ENCODE measurements at regions not wholly inside any gene's neighbourhood (a gene's known extent, or its start where the extent isn't known, plus 50 kb on each side); places are given as distances from the start of the nearest gene placed in this dataset.

DNA sequence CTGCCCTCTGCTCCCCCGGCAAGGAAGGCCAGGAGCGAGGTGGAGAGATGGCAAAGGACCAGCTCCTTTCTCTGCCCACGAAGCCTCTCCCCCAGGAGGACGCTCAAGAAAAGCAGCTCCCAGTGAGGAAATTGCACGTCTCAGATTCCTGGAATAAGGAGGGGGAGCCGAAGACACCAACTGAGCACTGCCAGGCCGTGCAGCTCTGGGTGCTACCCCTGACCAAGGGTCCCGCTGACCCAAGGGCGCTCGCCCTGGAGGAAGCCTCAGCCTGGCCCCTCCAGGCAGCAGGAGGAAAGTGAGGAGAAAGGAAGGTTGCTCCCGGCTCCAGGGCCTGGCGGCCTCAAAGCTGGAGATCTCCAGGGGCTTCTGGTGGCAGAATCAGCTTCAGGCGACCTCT lies 174.1 kb upstream of the SFSWAP start:
- no peak for DNase-seq (ENCODE audit: low read depth in 1 of 2, low spot score in 1 of 2)
- TF ChIP-seq GABPA (IDR thresholded peaks at IDR 0.05; ENCODE audit: low read depth) = no peak
- TF ChIP-seq SPI1 (IDR thresholded peaks at IDR 0.05; ENCODE audit: borderline replicate concordance, low read depth) = no peak
- TF ChIP-seq, protein P1, sequence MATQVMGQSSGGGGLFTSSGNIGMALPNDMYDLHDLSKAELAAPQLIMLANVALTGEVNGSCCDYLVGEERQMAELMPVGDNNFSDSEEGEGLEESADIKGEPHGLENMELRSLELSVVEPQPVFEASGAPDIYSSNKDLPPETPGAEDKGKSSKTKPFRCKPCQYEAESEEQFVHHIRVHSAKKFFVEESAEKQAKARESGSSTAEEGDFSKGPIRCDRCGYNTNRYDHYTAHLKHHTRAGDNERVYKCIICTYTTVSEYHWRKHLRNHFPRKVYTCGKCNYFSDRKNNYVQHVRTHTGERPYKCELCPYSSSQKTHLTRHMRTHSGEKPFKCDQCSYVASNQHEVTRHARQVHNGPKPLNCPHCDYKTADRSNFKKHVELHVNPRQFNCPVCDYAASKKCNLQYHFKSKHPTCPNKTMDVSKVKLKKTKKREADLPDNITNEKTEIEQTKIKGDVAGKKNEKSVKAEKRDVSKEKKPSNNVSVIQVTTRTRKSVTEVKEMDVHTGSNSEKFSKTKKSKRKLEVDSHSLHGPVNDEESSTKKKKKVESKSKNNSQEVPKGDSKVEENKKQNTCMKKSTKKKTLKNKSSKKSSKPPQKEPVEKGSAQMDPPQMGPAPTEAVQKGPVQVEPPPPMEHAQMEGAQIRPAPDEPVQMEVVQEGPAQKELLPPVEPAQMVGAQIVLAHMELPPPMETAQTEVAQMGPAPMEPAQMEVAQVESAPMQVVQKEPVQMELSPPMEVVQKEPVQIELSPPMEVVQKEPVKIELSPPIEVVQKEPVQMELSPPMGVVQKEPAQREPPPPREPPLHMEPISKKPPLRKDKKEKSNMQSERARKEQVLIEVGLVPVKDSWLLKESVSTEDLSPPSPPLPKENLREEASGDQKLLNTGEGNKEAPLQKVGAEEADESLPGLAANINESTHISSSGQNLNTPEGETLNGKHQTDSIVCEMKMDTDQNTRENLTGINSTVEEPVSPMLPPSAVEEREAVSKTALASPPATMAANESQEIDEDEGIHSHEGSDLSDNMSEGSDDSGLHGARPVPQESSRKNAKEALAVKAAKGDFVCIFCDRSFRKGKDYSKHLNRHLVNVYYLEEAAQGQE (IDR thresholded peaks at IDR 0.05; ENCODE audit: insufficient replicate concordance, low read depth) = no peak
- TF ChIP-seq, protein P2, sequence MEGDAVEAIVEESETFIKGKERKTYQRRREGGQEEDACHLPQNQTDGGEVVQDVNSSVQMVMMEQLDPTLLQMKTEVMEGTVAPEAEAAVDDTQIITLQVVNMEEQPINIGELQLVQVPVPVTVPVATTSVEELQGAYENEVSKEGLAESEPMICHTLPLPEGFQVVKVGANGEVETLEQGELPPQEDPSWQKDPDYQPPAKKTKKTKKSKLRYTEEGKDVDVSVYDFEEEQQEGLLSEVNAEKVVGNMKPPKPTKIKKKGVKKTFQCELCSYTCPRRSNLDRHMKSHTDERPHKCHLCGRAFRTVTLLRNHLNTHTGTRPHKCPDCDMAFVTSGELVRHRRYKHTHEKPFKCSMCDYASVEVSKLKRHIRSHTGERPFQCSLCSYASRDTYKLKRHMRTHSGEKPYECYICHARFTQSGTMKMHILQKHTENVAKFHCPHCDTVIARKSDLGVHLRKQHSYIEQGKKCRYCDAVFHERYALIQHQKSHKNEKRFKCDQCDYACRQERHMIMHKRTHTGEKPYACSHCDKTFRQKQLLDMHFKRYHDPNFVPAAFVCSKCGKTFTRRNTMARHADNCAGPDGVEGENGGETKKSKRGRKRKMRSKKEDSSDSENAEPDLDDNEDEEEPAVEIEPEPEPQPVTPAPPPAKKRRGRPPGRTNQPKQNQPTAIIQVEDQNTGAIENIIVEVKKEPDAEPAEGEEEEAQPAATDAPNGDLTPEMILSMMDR (IDR thresholded peaks at IDR 0.05; ENCODE audit: insufficient read depth, low read length) = no peak
- no peak for TF ChIP-seq POLR2AphosphoS5 (IDR thresholded peaks at IDR 0.05; ENCODE audit: low read depth)

DNA sequence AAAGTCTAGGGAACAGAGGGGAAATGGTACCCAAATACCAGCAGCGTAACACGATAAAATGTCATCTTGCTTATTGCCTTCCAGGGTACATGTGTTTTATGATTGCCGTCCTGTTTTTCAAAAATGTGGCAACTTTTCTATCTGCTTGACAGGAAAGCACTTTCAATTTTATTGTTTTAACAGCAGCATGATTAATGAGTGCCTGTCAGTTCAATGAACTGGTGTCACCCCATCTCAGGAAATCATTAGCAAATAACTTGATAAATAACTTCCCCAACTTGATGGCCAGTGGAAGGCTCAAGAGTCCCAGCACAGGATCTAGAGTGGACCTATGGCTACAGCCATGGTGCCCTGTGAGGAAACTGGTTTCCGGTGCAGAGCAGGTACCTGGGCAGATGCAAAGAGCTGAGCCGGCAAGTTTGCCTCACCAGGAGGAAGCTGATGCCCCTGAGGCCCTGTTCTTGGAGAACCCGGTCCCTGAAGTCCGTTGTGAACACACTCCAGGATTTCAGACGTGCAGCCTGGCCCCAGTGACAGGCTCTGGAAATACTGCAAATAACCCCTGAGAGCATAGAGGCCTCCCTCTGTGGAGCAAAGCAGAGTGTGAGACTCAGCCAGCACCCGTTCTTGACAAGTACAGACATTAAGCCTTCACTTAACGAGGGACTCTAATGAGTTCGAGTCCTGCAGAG lies 173.5 kb upstream of the SFSWAP start:
- no peak for DNase-seq (ENCODE audit: low read depth in 1 of 2, low spot score in 1 of 2)
- Histone ChIP-seq H3K4me3 (replicated peaks; ENCODE audit: insufficient read depth, low read length) (no peak overlapping the region), H3K27me3 (ENCODE audit: insufficient read depth, poor library complexity, severe bottlenecking) (no peaks in the 10 kb centered on the region), H3K27ac (replicated peaks) (no peak overlapping the region)
- TF ChIP-seq SPI1 (IDR thresholded peaks at IDR 0.05; ENCODE audit: borderline replicate concordance, low read depth) = no peak
- TF ChIP-seq, protein P2 (IDR thresholded peaks at IDR 0.05; ENCODE audit: insufficient read depth, low read length) = no peak
- TF ChIP-seq, protein P1 (IDR thresholded peaks at IDR 0.05; ENCODE audit: insufficient replicate concordance, low read depth) = no peak
- no peak for TF ChIP-seq GABPA (IDR thresholded peaks at IDR 0.05; ENCODE audit: low read depth)
- TF ChIP-seq POLR2AphosphoS5 (IDR thresholded peaks at IDR 0.05; ENCODE audit: low read depth) = no peak

More for the DNA sequence above, 174.1 kb upstream of the SFSWAP start:
- H3K27me3 ChIP-seq (ENCODE audit: insufficient read depth, poor library complexity, severe bottlenecking) = no peaks in the 10 kb centered on the region
- no peak overlapping the region for H3K4me3 ChIP-seq (replicated peaks; ENCODE audit: insufficient read depth, low read length)
- H3K27ac ChIP-seq (replicated peaks) = no peak overlapping the region

DNA sequence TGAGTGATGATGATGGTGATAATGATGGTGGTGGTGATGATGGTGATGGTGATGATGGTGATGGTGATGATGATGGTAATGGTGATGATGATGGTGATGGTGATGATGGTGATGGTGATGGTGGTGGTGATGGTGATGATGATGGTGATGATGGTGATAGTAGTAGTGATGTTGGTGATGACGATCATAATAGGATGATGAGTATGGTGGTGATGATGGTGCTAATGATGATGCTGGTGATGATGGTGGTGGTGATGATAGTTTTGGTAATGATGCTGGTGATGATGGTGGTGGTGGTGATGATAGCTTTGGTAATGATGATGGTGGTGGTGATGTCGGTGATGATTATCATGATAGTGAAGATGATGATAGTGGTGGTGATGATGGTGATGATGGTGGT lies 171.5 kb upstream of the SFSWAP start:
- H3K4me3 ChIP-seq (replicated peaks; ENCODE audit: insufficient read depth, low read length) = no peak overlapping the region
- TF ChIP-seq, protein P1 (IDR thresholded peaks at IDR 0.05; ENCODE audit: insufficient replicate concordance, low read depth) = no peak
- TF ChIP-seq GABPA (IDR thresholded peaks at IDR 0.05; ENCODE audit: low read depth) = no peak
- TF ChIP-seq, protein P2 (IDR thresholded peaks at IDR 0.05; ENCODE audit: insufficient read depth, low read length) = no peak
- TF ChIP-seq SPI1 (IDR thresholded peaks at IDR 0.05; ENCODE audit: borderline replicate concordance, low read depth) = no peak
- no peak for TF ChIP-seq POLR2AphosphoS5 (IDR thresholded peaks at IDR 0.05; ENCODE audit: low read depth)
- DNase-seq (ENCODE audit: low read depth in 1 of 2, low spot score in 1 of 2) = no peak
- H3K27ac ChIP-seq (replicated peaks) = no peak overlapping the region
- H3K27me3 ChIP-seq (ENCODE audit: insufficient read depth, poor library complexity, severe bottlenecking) = no peaks in the 10 kb centered on the region
